ENCODE measurements at regions not wholly inside any gene's neighbourhood (a gene's known extent, or its start where the extent isn't known, plus 50 kb on each side); places are given as distances from the start of the nearest gene placed in this dataset.

- TF ChIP-seq JUND (IDR thresholded peaks at IDR 0.05; ENCODE audit: low read length) (no peak), YY1 (IDR thresholded peaks at IDR 0.05; ENCODE audit: low read depth, low read length) (no peak), POLR2A (IDR thresholded peaks at IDR 0.05; ENCODE audit: control extremely low read depth in 1 of 2, low read depth in 2 of 2, low read length in 2 of 2) (no peak), SIN3A (conservative IDR thresholded peaks at IDR 0.05 in 1 of 2, IDR thresholded peaks at IDR 0.05 in 1 of 2; ENCODE audit: low read depth in 1 of 2, low read length in 2 of 2) (no peak), TAF1 (IDR thresholded peaks at IDR 0.05; ENCODE audit: low read depth, low read length) (no peak), CTCF (IDR thresholded peaks at IDR 0.05; ENCODE audit: control extremely low read depth in 1 of 3, insufficient read depth in 1 of 3, low read depth in 1 of 3, low read length in 3 of 3) (no peak), MAX (IDR thresholded peaks at IDR 0.05) (no peak), POLR2AphosphoS5 (IDR thresholded peaks at IDR 0.05; ENCODE audit: low read depth, low read length) (no peak), EZH2 (IDR thresholded peaks at IDR 0.05; ENCODE audit: low read depth, low read length, severe bottlenecking) (no peak), HDAC2 (IDR thresholded peaks at IDR 0.05; ENCODE audit: borderline replicate concordance in 1 of 2, low read depth in 2 of 2, low read length in 2 of 2) (no peak)
Measured at GRCh38 chr3:150285601-150286000, 122.5 kb upstream of the TSC22D2 start.
